GM12878 (cell line): ENCODE measurements at regions not wholly inside any gene's neighbourhood (a gene's known extent, or its start where the extent isn't known, plus 50 kb on each side); places are given as distances from the start of the nearest gene placed in this dataset.

Source experiments
- ATAC-seq: fragments of 200-7000 bp; cut with Tn5 transposase; 3 replicates; pipeline ENCODE4 v1.9.1; 2020; ENCODE audit warnings: mild to moderate bottlenecking, moderate library complexity
- BruUV-seq: library from RNA; stranded (reverse); fragments of 400-500 nt; replicated peaks from 2 replicates; lab custom pipeline; 2021; lab: Mats Ljungman, UMichigan
- CTCF ChIA-PET: fragments of 300-600 bp; sonication (Branson Sonifier 250); formaldehyde crosslinking; extraction: SDS; loops from one replicate; lab custom pipeline; 2021; ENCODE audit warnings: inconsistent platforms; lab: Yijun Ruan, JAX
- POLR2A ChIA-PET: fragments of 350-600 bp; formaldehyde crosslinking; extraction: SDS; loops from one replicate; lab custom pipeline; 2021; ENCODE audit warnings: inconsistent platforms; lab: Charles Lee
- RAD21 ChIA-PET: fragments of 300-600 bp; sonication (Branson Sonifier 250); formaldehyde crosslinking; loops from one replicate; lab custom pipeline; 2023; ENCODE audit warnings: antibody characterized with exemption; ENCODE audit not compliant: unreplicated experiment; lab: Charles Lee
- SMC1A ChIA-PET: fragments of 300-600 bp; sonication (Branson Sonifier 250); formaldehyde crosslinking; loops from one replicate; lab custom pipeline; 2023; ENCODE audit not compliant: unreplicated experiment, uncharacterized antibody; lab: Charles Lee
- DNase-seq: peaks from one replicate; pipeline ENCODE4 v3.0.0-alpha.2; 2011; ENCODE audit warnings: low read depth, low spot score
- FAIRE-seq: peaks from 3 replicates; lab custom pipeline; 2011; peaks lifted over from hg19 to GRCh38; lab: Jason Lieb, UNC
- H2AFZ ChIP-seq: 2 replicates; pipeline ENCODE4 v1.6.0; 2011; ENCODE audit warnings: low read depth, low read length, control low read depth; ENCODE audit not compliant: control insufficient read depth
- H3K27ac ChIP-seq: 2 replicates; pipeline ENCODE4 v1.5.1; 2011; ENCODE audit warnings: control low read depth; ENCODE audit not compliant: control insufficient read depth, insufficient read depth
- H3K27me3 ChIP-seq, 2 experiments: replicated peaks in 1 of 2; 2 replicates each; pipeline versions ENCODE4 v1.6.0 to v1.6.1; 2011; ENCODE audit warnings: low read length in 1 of 2; ENCODE audit not compliant: control insufficient read depth in 2 of 2, insufficient read depth in 2 of 2
- H3K36me3 ChIP-seq, 2 experiments: 2 replicates each; pipeline ENCODE4 v1.5.1; 2011; ENCODE audit warnings: low read length in 1 of 2; ENCODE audit not compliant: control insufficient read depth in 2 of 2, insufficient read depth in 2 of 2
- H3K4me1 ChIP-seq: 2 replicates; pipeline ENCODE4 v1.6.1; 2011; ENCODE audit warnings: mild to moderate bottlenecking, low read length, moderate library complexity, mixed read lengths; ENCODE audit not compliant: control insufficient read depth, insufficient read depth
- H3K4me2 ChIP-seq: 2 replicates; pipeline ENCODE4 v1.6.0; 2011; ENCODE audit warnings: control low read depth; ENCODE audit not compliant: control insufficient read depth, insufficient read depth
- H3K4me3 ChIP-seq: fragments of 200-600 bp; sonication (generic); 2 replicates; pipeline ENCODE4 v1.5.1; 2016
- H3K79me2 ChIP-seq: 2 replicates; pipeline ENCODE4 v1.6.0; 2011; ENCODE audit warnings: low read length; ENCODE audit not compliant: control insufficient read depth, insufficient read depth
- H3K9ac ChIP-seq: 2 replicates; pipeline ENCODE4 v1.8.0; 2011; ENCODE audit warnings: low read length, control low read depth, mixed read lengths; ENCODE audit not compliant: control insufficient read depth, insufficient read depth
- H3K9me3 ChIP-seq: replicated peaks from 3 replicates; pipeline ENCODE4 v1.5.1; 2011; ENCODE audit warnings: mild to moderate bottlenecking, low read length; ENCODE audit not compliant: control insufficient read depth, insufficient read depth
- H4K20me1 ChIP-seq: 2 replicates; pipeline ENCODE4 v1.6.0; 2011; ENCODE audit not compliant: control insufficient read depth, insufficient read depth
- ATF2 ChIP-seq: IDR thresholded peaks from 2 replicates; pipeline ENCODE4 v1.6.1; 2012; ENCODE audit warnings: low read length, inconsistent platforms
- EED ChIP-seq: sonication (generic); IDR thresholded peaks from 2 replicates; pipeline ENCODE4 v1.6.1; 2016; ENCODE audit warnings: antibody characterized with exemption, low read depth
- FOXM1 ChIP-seq: IDR thresholded peaks from 2 replicates; pipeline ENCODE4 v1.6.1; 2012; ENCODE audit warnings: low read depth, mild to moderate bottlenecking, inconsistent platforms, low read length, moderate library complexity
- MTA2 ChIP-seq: fragments of 450-650 bp; IDR thresholded peaks from 2 replicates; pipeline ENCODE4 v1.6.1; 2016; ENCODE audit warnings: low read depth, mild to moderate bottlenecking, moderate library complexity
- PAX5 ChIP-seq: IDR thresholded peaks from 2 replicates; pipeline ENCODE4 v1.6.1; 2011; ENCODE audit warnings: low read depth, low read length, borderline replicate concordance
- RELB ChIP-seq: fragments of 450-650 bp; IDR thresholded peaks from 2 replicates; pipeline ENCODE4 v1.6.1; 2017; ENCODE audit warnings: low read depth, mild to moderate bottlenecking, moderate library complexity
- WGBS: methylation state at CpG from one replicate; pipeline ENCODE4 v1.1.6; 2016; ENCODE audit warnings: low lambda C conversion rate; ENCODE audit not compliant: insufficient replicate concordance, insufficient coverage; ENCODE audit errors: missing lambda C conversion rate; 5-methylcytosine and 5-hydroxymethylcytosine counted together
- in situ Hi-C: fragments of 300-500 bp; cut with MboI; formaldehyde crosslinking; loops from 9 replicates; pipeline ENCODE4 v1.14.3; 2018; ENCODE audit warnings: mixed read lengths
- intact Hi-C: fragments of 100-400 bp; cut with micrococcal nuclease; formaldehyde crosslinking; loops from one replicate; pipeline ENCODE4 v1.14.2; 2022; ENCODE audit not compliant: unreplicated experiment

DNA sequence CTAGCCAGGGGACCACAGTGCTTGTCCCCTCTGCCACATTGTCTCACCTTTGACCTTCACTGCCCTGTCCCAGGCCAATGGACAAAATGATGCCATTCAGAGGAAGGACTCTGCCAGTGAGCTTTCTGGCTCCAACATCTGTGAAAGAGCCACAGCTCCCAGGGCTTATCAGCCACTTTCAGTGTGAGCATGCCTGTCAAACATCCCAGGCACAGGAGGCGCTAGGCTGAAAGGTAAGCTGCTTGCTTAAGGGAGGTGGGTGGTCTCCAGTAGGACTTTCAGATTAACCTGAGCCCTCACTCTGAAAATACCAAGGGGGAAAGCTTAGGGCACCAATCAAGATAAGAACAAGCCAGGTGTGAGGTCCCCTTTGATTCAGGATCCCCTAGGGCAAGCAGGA, 59.8 kb upstream of the GDF10 start:
- Histone ChIP-seq H3K27me3 (no peaks in the 10 kb centered on the region; a peak in 2 of 4 replicates), H3K79me2 (no peaks in the 10 kb centered on the region), H3K9me3 (no peaks in the 10 kb centered on the region), H3K4me3 (no peak overlapping the region), H3K9ac (no peak overlapping the region), H2AFZ (no peak overlapping the region), H3K4me2 (no peak overlapping the region), H3K36me3 (no peaks in the 10 kb centered on the region), H3K4me1 (no peaks in the 10 kb centered on the region), H4K20me1 (no peaks in the 10 kb centered on the region), H3K27ac (no peak overlapping the region)
- FAIRE-seq (no peak), DNase-seq (no peak), ATAC-seq (no peak)
- POLR2A ChIA-PET = no interaction called here
- in situ Hi-C loops (no loop called here), intact Hi-C loops (no loop called here)
- TF ChIP-seq MTA2 (no peak), PAX5 (no peak), ATF2 (no peak), EED (no peak), RELB (no peak), FOXM1 (no peak)
- SMC1A ChIA-PET = interaction anchor here (2.0 kb wide), 1 partner anchor 17 kb away, joined by 7 read pairs; no protein-coding TSS in a partner anchor
- 0% methylated on average over 1 of the region's 1 CpG for WGBS
- CTCF ChIA-PET = interaction anchor here (0.6 kb wide), 1 partner anchor 15 kb away, joined by 5 read pairs; no protein-coding TSS in a partner anchor
- RAD21 ChIA-PET = no interaction called here
- no TSS peak for BruUV-seq
